Ishikawa (cell line): ENCODE measurements at regions not wholly inside any gene's neighbourhood (a gene's known extent, or its start where the extent isn't known, plus 50 kb on each side); places are given as distances from the start of the nearest gene placed in this dataset.
A peak's percentile ranks its signal among the peaks of the same experiment; 100 is the strongest.

Source experiments
- CEBPB ChIP-seq: IDR thresholded peaks from 2 replicates; pipeline ENCODE4 v1.6.1; 2012
- CREB1 ChIP-seq: IDR thresholded peaks from 2 replicates; pipeline ENCODE4 v1.6.1; 2012; ENCODE audit warnings: low read depth
- EGR1 ChIP-seq: IDR thresholded peaks from 2 replicates; pipeline ENCODE4 v1.6.1; 2012
- EP300 ChIP-seq: IDR thresholded peaks from 2 replicates; pipeline ENCODE4 v1.6.1; 2012; ENCODE audit warnings: borderline replicate concordance
- FOXM1 ChIP-seq: IDR thresholded peaks from 2 replicates; pipeline ENCODE4 v1.6.1; 2012; ENCODE audit warnings: low read depth, borderline replicate concordance
- MAX ChIP-seq: IDR thresholded peaks from 2 replicates; pipeline ENCODE4 v1.6.1; 2012
- NFIC ChIP-seq: IDR thresholded peaks from 2 replicates; pipeline ENCODE4 v1.6.1; 2012
- RAD21 ChIP-seq: IDR thresholded peaks from 2 replicates; pipeline ENCODE4 v1.6.1; 2012; ENCODE audit warnings: low read depth
- REST ChIP-seq: IDR thresholded peaks from 2 replicates; pipeline ENCODE4 v1.6.1; 2012; ENCODE audit warnings: low read depth, mild to moderate bottlenecking
- TAF1 ChIP-seq: IDR thresholded peaks from 2 replicates; pipeline ENCODE4 v1.6.1; 2012; ENCODE audit warnings: low read depth, mild to moderate bottlenecking
- TCF12 ChIP-seq: IDR thresholded peaks from 2 replicates; pipeline ENCODE4 v1.6.1; 2012; ENCODE audit warnings: low read depth
- TEAD4 ChIP-seq: IDR thresholded peaks from 2 replicates; pipeline ENCODE4 v1.6.1; 2012
- USF1 ChIP-seq: IDR thresholded peaks from 2 replicates; pipeline ENCODE4 v1.6.1; 2012
- YY1 ChIP-seq: IDR thresholded peaks from 2 replicates; pipeline ENCODE4 v1.6.1; 2012; ENCODE audit warnings: low read depth
- ZBTB7A ChIP-seq: IDR thresholded peaks from 2 replicates; pipeline ENCODE4 v1.6.1; 2012; ENCODE audit warnings: low read depth

- no peak for TF ChIP-seq REST
- TF ChIP-seq EGR1 = no peak
- TF ChIP-seq USF1 = no peak
- no peak for TF ChIP-seq FOXM1
- TF ChIP-seq TEAD4 = no peak
- no peak for TF ChIP-seq TAF1
- no peak for TF ChIP-seq CEBPB
- no peak for TF ChIP-seq NFIC
- no peak for TF ChIP-seq ZBTB7A
- no peak for TF ChIP-seq MAX
Observed at GRCh38 chr16:85208181-85208580, 95.9 kb upstream of the CIBAR2 start.

- TF ChIP-seq NFIC = no peak
Observed at GRCh38 chr16:85208643-85209520, 96.6 kb upstream of the CIBAR2 start.

GRCh38 chr16:85209526-85210121 lies 97.4 kb upstream of the CIBAR2 start:
- TF ChIP-seq EGR1 (no peak), EP300 (no peak), TEAD4 (0 out of 2 replicates have a peak, but pooled peaks have one; percentile 16), TCF12 (0 out of 2 replicates have a peak, but pooled peaks have one; percentile 7), MAX (peak; percentile 90), USF1 (peak; percentile 91)

GRCh38 chr16:85210423-85211169 lies 98.3 kb upstream of the CIBAR2 start:
- TF ChIP-seq CEBPB (peak; percentile 49), CREB1 (no peak), EP300 (no peak), USF1 (peak; percentile 44; the same call in 1 of the 2 replicates), MAX (peak; percentile 54; the same call in 1 of the 2 replicates), NFIC (no peak)

GRCh38 chr16:85211271-85211801 lies 99.1 kb upstream of the CIBAR2 start:
- TF ChIP-seq TCF12 (0 out of 2 replicates have a peak, but pooled peaks have one; percentile 24), EP300 (no peak), TEAD4 (peak; percentile 19; the same call in 1 of the 2 replicates), EGR1 (no peak), USF1 (no peak), FOXM1 (no peak), ZBTB7A (peak; percentile 18; the same call in 1 of the 2 replicates), NFIC (0 out of 2 replicates have a peak, but pooled peaks have one; percentile 9), CREB1 (no peak), TAF1 (no peak), CEBPB (no peak), YY1 (no peak), RAD21 (no peak)
